ENCODE measurements at regions not wholly inside any gene's neighbourhood (a gene's known extent, or its start where the extent isn't known, plus 50 kb on each side); places are given as distances from the start of the nearest gene placed in this dataset.

- TF ChIP-seq YY1 (IDR thresholded peaks at IDR 0.05; ENCODE audit: low read depth) (no peak), EP300 (IDR thresholded peaks at IDR 0.05; ENCODE audit: borderline replicate concordance) (no peak), TCF12 (IDR thresholded peaks at IDR 0.05; ENCODE audit: low read depth) (no peak), FOXM1 (IDR thresholded peaks at IDR 0.05; ENCODE audit: borderline replicate concordance, low read depth) (no peak), MAX (IDR thresholded peaks at IDR 0.05) (no peak), RAD21 (IDR thresholded peaks at IDR 0.05; ENCODE audit: low read depth) (no peak), CREB1 (IDR thresholded peaks at IDR 0.05; ENCODE audit: low read depth) (no peak), REST (IDR thresholded peaks at IDR 0.05; ENCODE audit: low read depth) (no peak), TAF1 (IDR thresholded peaks at IDR 0.05; ENCODE audit: low read depth) (no peak), CEBPB (IDR thresholded peaks at IDR 0.05) (no peak)
Measured at GRCh38 chr13:63882052-63882451, 2466.4 kb upstream of the PCDH20 start.
